HepG2 (cell line): ENCODE measurements at regions not wholly inside any gene's neighbourhood (a gene's known extent, or its start where the extent isn't known, plus 50 kb on each side); places are given as distances from the start of the nearest gene placed in this dataset.

Source experiments
- ATAC-seq: fragments of 200-7000 bp; cut with Tn5 transposase; 3 replicates; pipeline ENCODE4 v1.9.1; 2020; ENCODE audit warnings: mild to moderate bottlenecking, moderate library complexity
- BruUV-seq: library from RNA; stranded (reverse); fragments of 400-500 nt; replicated peaks from 2 replicates; lab custom pipeline; 2021; lab: Mats Ljungman, UMichigan
- CTCF ChIA-PET: fragments of 300-600 bp; formaldehyde crosslinking; extraction: SDS; loops from one replicate; lab custom pipeline; 2021; ENCODE audit warnings: low total read pairs, inconsistent platforms, low intra/inter-chr PET ratio; lab: Yijun Ruan, JAX
- POLR2A ChIA-PET: fragments of 350-600 bp; sonication (Branson Sonifier 250); formaldehyde crosslinking; loops from one replicate; lab custom pipeline; 2020; ENCODE audit warnings: antibody characterized with exemption, inconsistent platforms; lab: Yijun Ruan, JAX
- DNase-seq: peaks from one replicate; pipeline ENCODE4 v3.0.0-alpha.2; 2015; ENCODE audit warnings: low spot score
- FAIRE-seq: peaks from 3 replicates; lab custom pipeline; 2011; peaks lifted over from hg19 to GRCh38; lab: Jason Lieb, UNC
- H2AFZ ChIP-seq: one replicate; pipeline ENCODE4 v1.6.1; 2011; ENCODE audit warnings: low read length, inconsistent platforms
- H3K27ac ChIP-seq: fragments of 300-600 bp; 3 replicates; pipeline ENCODE4 v1.8.0; 2011; ENCODE audit warnings: mixed run types, mild to moderate bottlenecking, mixed read lengths, low read length, inconsistent platforms; ENCODE audit not compliant: insufficient read depth; ENCODE audit errors: extremely low read length
- H3K27me3 ChIP-seq, 2 experiments: fragments of 200-600 bp in 1 of 2; 2 replicates in 1 of 2; 3 replicates in 1 of 2; pipeline versions ENCODE4 v1.6.0 to v1.8.0; 2011; ENCODE audit warnings: low read length in 2 of 2, mild to moderate bottlenecking in 2 of 2, moderate library complexity in 2 of 2, inconsistent platforms in 1 of 2; ENCODE audit not compliant: insufficient read depth in 2 of 2, control insufficient read depth in 1 of 2
- H3K36me3 ChIP-seq, 2 experiments: fragments of 200-600 bp in 1 of 2; replicated peaks in 1 of 2; 2 replicates in 1 of 2; 3 replicates in 1 of 2; pipeline versions ENCODE4 v1.5.1 to v1.8.0; 2011; ENCODE audit warnings: low read length in 2 of 2, inconsistent platforms in 1 of 2; ENCODE audit not compliant: insufficient read depth in 2 of 2, control insufficient read depth in 1 of 2
- H3K4me1 ChIP-seq: 2 replicates; pipeline ENCODE4 v1.5.1; 2012; ENCODE audit warnings: low read length, inconsistent platforms; ENCODE audit not compliant: insufficient read depth
- H3K4me2 ChIP-seq: 2 replicates; pipeline ENCODE4 v1.6.0; 2011; ENCODE audit warnings: low read depth, low read length, inconsistent platforms
- H3K4me3 ChIP-seq, 3 experiments: fragments of 200-600 bp in 1 of 3; sonication (generic), shearing (Covaris generic) in 1 of 3; replicated peaks in 1 of 3; 2 replicates each; pipeline ENCODE4 v1.5.1; 2011 to 2016; ENCODE audit warnings: low read length in 3 of 3, inconsistent platforms in 2 of 3, low read depth in 2 of 3, mild to moderate bottlenecking in 2 of 3, control low read depth in 1 of 3, mixed read lengths in 1 of 3; ENCODE audit not compliant: insufficient read depth in 1 of 3
- H3K79me2 ChIP-seq: one replicate; pipeline ENCODE4 v1.6.1; 2011; ENCODE audit warnings: low read length, inconsistent platforms; ENCODE audit not compliant: insufficient read depth
- H3K9ac ChIP-seq: 2 replicates; pipeline ENCODE4 v1.6.0; 2011; ENCODE audit warnings: mild to moderate bottlenecking, low read depth, low read length, inconsistent platforms; ENCODE audit not compliant: insufficient read depth
- H3K9me3 ChIP-seq: 2 replicates; pipeline ENCODE4 v1.5.1; 2012; ENCODE audit warnings: mild to moderate bottlenecking, low read length
- H4K20me1 ChIP-seq: 2 replicates; pipeline ENCODE4 v1.6.0; 2011; ENCODE audit warnings: inconsistent platforms, mild to moderate bottlenecking, low read length, moderate library complexity; ENCODE audit not compliant: insufficient read depth
- HNRNPUL1 ChIP-seq: fragments of 200-400 bp; formaldehyde crosslinking; IDR thresholded peaks from 2 replicates; pipeline ENCODE4 v1.6.1; 2017; ENCODE audit warnings: low read depth, mild to moderate bottlenecking, low read length, moderate library complexity
- MXI1 ChIP-seq: IDR thresholded peaks from 3 replicates; pipeline ENCODE4 v1.6.1; 2012; ENCODE audit warnings: low read depth, low read length, inconsistent platforms, borderline replicate concordance
- ZNF264 ChIP-seq: sonication (generic); formaldehyde crosslinking; IDR thresholded peaks from 2 replicates; pipeline ENCODE4 v1.4.0; 2020; ENCODE audit warnings: missing genetic modification reagents
- ZNF337 ChIP-seq: sonication (generic); formaldehyde crosslinking; IDR thresholded peaks from 2 replicates; pipeline ENCODE4 v1.5.1; 2020; ENCODE audit warnings: missing genetic modification reagents, low read depth, mild to moderate bottlenecking, borderline replicate concordance
- ZNF451 ChIP-seq: sonication (generic); formaldehyde crosslinking; IDR thresholded peaks from 2 replicates; pipeline ENCODE4 v1.5.0; 2020; ENCODE audit warnings: mild to moderate bottlenecking, missing genetic modification reagents
- WGBS: methylation state at CpG from one replicate; pipeline ENCODE4 v1.1.6; 2017; ENCODE audit warnings: low lambda C conversion rate; 5-methylcytosine and 5-hydroxymethylcytosine counted together
- in situ Hi-C: cut with HindIII; loops from 2 replicates; pipeline ENCODE4 v1.10.0; 2017; ENCODE audit warnings: low pct_unique_long_range_greater_than_20kb; ENCODE audit not compliant: extremely low pct_ligation_motif_present
- intact Hi-C: fragments of 100-400 bp; cut with micrococcal nuclease; formaldehyde crosslinking; loops from one replicate; pipeline ENCODE4 v1.10.0; 2022; ENCODE audit not compliant: unreplicated experiment
- TF ChIP-seq, protein P1 (sequence below): sonication (generic); formaldehyde crosslinking; IDR thresholded peaks from 2 replicates; pipeline ENCODE4 v1.8.1; 2023; ENCODE audit warnings: missing genetic modification reagents, inconsistent platforms, borderline replicate concordance
- TF ChIP-seq, protein P2 (sequence below): sonication (generic); formaldehyde crosslinking; IDR thresholded peaks from 2 replicates; pipeline ENCODE4 v1.5.1; 2020; ENCODE audit warnings: mild to moderate bottlenecking, missing genetic modification reagents, borderline replicate concordance

DNA sequence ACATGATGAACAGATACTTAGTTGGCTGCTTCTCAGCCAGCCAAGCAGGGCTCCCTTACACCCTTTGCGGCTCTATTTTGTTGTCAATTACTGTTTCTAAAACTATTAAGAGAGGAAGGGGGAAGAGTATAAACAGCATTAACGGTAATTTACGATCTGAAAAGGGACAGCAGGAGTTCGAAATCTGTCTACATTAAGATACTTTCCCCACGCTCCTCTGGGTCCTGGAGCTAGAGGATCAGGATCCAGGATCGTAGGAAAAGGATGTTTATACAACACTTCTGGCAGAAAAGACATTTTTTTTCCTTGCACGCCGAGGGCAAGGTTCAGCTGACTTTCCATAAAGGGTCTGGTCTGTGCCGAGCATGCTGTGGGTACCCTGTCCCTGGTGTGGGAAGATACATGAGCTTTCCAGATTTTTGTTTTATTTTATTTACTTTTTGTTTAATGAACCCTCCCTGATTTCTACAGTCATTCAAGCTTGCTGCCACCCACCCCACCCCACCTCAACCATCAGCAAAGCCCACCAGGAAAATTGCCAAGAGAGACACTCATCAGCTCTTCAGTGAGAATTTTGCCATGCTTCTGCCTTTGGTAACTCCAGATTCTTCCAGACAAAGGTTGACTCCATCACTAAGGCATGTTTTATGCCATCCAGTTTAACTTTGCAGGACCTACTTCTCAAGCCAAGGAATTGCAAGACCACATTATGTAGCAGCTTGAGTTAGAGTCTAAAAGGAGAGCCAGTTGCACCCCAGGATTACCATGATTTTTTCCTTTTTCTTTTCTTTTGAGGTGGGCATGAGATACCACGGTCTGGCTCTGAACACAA is 188.1 kb downstream of the QDPR start:
- ChIA-PET POLR2A (no interaction called here), CTCF (interaction anchor here (1.0 to 1.6 kb wide), 4 partner anchors 407 to 1298 kb away, joined by 3 to 5 read pairs (median 4); no protein-coding TSS in a partner anchor)
- Histone ChIP-seq H3K9me3 (no peaks in the 10 kb centered on the region), H3K4me1 (no peaks in the 10 kb centered on the region), H3K4me3 (no peak overlapping the region), H4K20me1 (no peaks in the 10 kb centered on the region), H3K27me3 (peaks cover 0 to 7% of the 10 kb centered on the region in 2 experiments; a peak in 1 of 5 replicates), H3K36me3 (no peaks in the 10 kb centered on the region), H3K79me2 (no peaks in the 10 kb centered on the region), H3K9ac (no peak overlapping the region), H3K4me2 (no peak overlapping the region), H3K27ac (no peak overlapping the region), H2AFZ (no peak overlapping the region)
- no peak for DNase-seq
- FAIRE-seq: no peak
- in situ Hi-C loops (loop anchor here (10.0 kb wide), 1 partner anchor 409 kb away; no protein-coding TSS in a partner anchor), intact Hi-C loops (loop anchor here (1.0 to 5.0 kb wide), 2 partner anchors 406 to 559 kb away; no protein-coding TSS in a partner anchor)
- no peak for TF ChIP-seq HNRNPUL1
- TF ChIP-seq, protein P1, sequence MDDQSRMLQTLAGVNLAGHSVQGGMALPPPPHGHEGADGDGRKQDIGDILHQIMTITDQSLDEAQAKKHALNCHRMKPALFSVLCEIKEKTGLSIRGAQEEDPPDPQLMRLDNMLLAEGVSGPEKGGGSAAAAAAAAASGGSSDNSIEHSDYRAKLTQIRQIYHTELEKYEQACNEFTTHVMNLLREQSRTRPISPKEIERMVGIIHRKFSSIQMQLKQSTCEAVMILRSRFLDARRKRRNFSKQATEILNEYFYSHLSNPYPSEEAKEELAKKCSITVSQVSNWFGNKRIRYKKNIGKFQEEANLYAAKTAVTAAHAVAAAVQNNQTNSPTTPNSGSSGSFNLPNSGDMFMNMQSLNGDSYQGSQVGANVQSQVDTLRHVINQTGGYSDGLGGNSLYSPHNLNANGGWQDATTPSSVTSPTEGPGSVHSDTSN (CRISPR knock-in tag): no peak
- no peak for TF ChIP-seq ZNF264 (CRISPR knock-in tag)
- no peak for TF ChIP-seq ZNF451 (CRISPR knock-in tag)
- TF ChIP-seq, protein P2, sequence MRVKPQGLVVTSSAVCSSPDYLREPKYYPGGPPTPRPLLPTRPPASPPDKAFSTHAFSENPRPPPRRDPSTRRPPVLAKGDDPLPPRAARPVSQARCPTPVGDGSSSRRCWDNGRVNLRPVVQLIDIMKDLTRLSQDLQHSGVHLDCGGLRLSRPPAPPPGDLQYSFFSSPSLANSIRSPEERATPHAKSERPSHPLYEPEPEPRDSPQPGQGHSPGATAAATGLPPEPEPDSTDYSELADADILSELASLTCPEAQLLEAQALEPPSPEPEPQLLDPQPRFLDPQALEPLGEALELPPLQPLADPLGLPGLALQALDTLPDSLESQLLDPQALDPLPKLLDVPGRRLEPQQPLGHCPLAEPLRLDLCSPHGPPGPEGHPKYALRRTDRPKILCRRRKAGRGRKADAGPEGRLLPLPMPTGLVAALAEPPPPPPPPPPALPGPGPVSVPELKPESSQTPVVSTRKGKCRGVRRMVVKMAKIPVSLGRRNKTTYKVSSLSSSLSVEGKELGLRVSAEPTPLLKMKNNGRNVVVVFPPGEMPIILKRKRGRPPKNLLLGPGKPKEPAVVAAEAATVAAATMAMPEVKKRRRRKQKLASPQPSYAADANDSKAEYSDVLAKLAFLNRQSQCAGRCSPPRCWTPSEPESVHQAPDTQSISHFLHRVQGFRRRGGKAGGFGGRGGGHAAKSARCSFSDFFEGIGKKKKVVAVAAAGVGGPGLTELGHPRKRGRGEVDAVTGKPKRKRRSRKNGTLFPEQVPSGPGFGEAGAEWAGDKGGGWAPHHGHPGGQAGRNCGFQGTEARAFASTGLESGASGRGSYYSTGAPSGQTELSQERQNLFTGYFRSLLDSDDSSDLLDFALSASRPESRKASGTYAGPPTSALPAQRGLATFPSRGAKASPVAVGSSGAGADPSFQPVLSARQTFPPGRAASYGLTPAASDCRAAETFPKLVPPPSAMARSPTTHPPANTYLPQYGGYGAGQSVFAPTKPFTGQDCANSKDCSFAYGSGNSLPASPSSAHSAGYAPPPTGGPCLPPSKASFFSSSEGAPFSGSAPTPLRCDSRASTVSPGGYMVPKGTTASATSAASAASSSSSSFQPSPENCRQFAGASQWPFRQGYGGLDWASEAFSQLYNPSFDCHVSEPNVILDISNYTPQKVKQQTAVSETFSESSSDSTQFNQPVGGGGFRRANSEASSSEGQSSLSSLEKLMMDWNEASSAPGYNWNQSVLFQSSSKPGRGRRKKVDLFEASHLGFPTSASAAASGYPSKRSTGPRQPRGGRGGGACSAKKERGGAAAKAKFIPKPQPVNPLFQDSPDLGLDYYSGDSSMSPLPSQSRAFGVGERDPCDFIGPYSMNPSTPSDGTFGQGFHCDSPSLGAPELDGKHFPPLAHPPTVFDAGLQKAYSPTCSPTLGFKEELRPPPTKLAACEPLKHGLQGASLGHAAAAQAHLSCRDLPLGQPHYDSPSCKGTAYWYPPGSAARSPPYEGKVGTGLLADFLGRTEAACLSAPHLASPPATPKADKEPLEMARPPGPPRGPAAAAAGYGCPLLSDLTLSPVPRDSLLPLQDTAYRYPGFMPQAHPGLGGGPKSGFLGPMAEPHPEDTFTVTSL (CRISPR knock-in tag): no peak
- no peak for TF ChIP-seq MXI1
- no peak for TF ChIP-seq ZNF337 (CRISPR knock-in tag)
- no peak for ATAC-seq
- no TSS peak for BruUV-seq
- 17% methylated on average over 10 of the region's 10 CpGs for WGBS
